K562 (cell line): ENCODE measurements at regions not wholly inside any gene's neighbourhood (a gene's known extent, or its start where the extent isn't known, plus 50 kb on each side); places are given as distances from the start of the nearest gene placed in this dataset.

ENCODE experiments used
- FOXP4 ChIP-seq: sonication (generic); formaldehyde crosslinking; IDR thresholded peaks from 2 replicates; pipeline ENCODE4 v1.8.0; 2022; ENCODE audit warnings: mild to moderate bottlenecking, missing genetic modification reagents, borderline replicate concordance
- HDAC1 ChIP-seq, 2 experiments: fragments of 450-650 bp; IDR thresholded peaks; 2 replicates each; pipeline ENCODE4 v1.6.1; 2016 to 2017; ENCODE audit warnings: inconsistent platforms in 1 of 2, mild to moderate bottlenecking in 1 of 2, moderate library complexity in 1 of 2
- HLTF ChIP-seq: fragments of 450-650 bp; IDR thresholded peaks from 2 replicates; pipeline ENCODE4 v1.6.1; 2016
- HNRNPUL1 ChIP-seq: fragments of 200-400 bp; formaldehyde crosslinking; IDR thresholded peaks from 2 replicates; pipeline ENCODE4 v1.6.1; 2017; ENCODE audit warnings: low read length
- JUN ChIP-seq, 2 experiments: sonication (generic) in 1 of 2; formaldehyde crosslinking in 1 of 2; IDR thresholded peaks; 2 replicates each; pipeline versions ENCODE4 v1.6.1 to v1.8.0; 2012 to 2022; ENCODE audit warnings: borderline replicate concordance in 2 of 2, mild to moderate bottlenecking in 2 of 2, improper control_type of control experiment in 1 of 2, low read depth in 1 of 2, low read length in 1 of 2, missing genetic modification reagents in 1 of 2
- KDM4B ChIP-seq, 2 experiments: fragments of 450-650 bp in 1 of 2; sonication (generic) in 1 of 2; IDR thresholded peaks; 2 replicates each; pipeline ENCODE4 v1.6.1; 2016 to 2017; ENCODE audit warnings: borderline replicate concordance in 2 of 2, antibody characterized with exemption in 1 of 2, low read depth in 1 of 2, mild to moderate bottlenecking in 1 of 2
- MAFF ChIP-seq: IDR thresholded peaks from 2 replicates; pipeline ENCODE4 v1.6.1; 2012; ENCODE audit warnings: low read length, improper control_type of control experiment
- MCM5 ChIP-seq: fragments of 450-650 bp; IDR thresholded peaks from 2 replicates; pipeline ENCODE4 v1.6.1; 2016; ENCODE audit warnings: low read depth
- PKNOX1 ChIP-seq: fragments of 450-650 bp; IDR thresholded peaks from 2 replicates; pipeline ENCODE4 v1.6.1; 2016
- POLR2H ChIP-seq: IDR thresholded peaks from 2 replicates; pipeline ENCODE4 v1.6.1; 2016; ENCODE audit warnings: missing genetic modification characterization, low read depth, mild to moderate bottlenecking, control low read depth, missing compliant biosample characterization, moderate library complexity
- RAD51 ChIP-seq: fragments of 450-650 bp; IDR thresholded peaks from 2 replicates; pipeline ENCODE4 v1.7.1; 2016; ENCODE audit warnings: low read depth, mild to moderate bottlenecking, borderline replicate concordance
- RBM39 ChIP-seq: fragments of 200-400 bp; formaldehyde crosslinking; optimal IDR thresholded peaks from 2 replicates; pipeline ENCODE3; 2018; ENCODE audit warnings: low read depth, low read length
- SMC3 ChIP-seq: conservative IDR thresholded peaks from 2 replicates; pipeline ENCODE4 v1.6.1; 2011; ENCODE audit warnings: low read depth, low read length, improper control_type of control experiment; ENCODE audit not compliant: insufficient read depth
- USF1 ChIP-seq: sonication (generic); formaldehyde crosslinking; IDR thresholded peaks from 2 replicates; pipeline ENCODE4 v1.9.0; 2022; ENCODE audit warnings: mild to moderate bottlenecking, missing genetic modification reagents
- ZFPM2 ChIP-seq: fragments of 250-450 bp; sonication (Bioruptor Pico); IDR thresholded peaks from 2 replicates; pipeline ENCODE4 v1.5.1; 2022; ENCODE audit warnings: mild to moderate bottlenecking
- ZFX ChIP-seq: sonication (generic); formaldehyde crosslinking; IDR thresholded peaks from 2 replicates; pipeline ENCODE4 v1.8.0; 2022; ENCODE audit warnings: mild to moderate bottlenecking, missing genetic modification reagents, moderate library complexity
- ZMIZ1 ChIP-seq, 2 experiments: fragments of 150-350 bp in 1 of 2; IDR thresholded peaks; 2 replicates each; pipeline ENCODE4 v1.6.1; 2012 to 2016; ENCODE audit warnings: low read depth in 2 of 2, low read length in 2 of 2, mild to moderate bottlenecking in 1 of 2, moderate library complexity in 1 of 2
- ZNF124 ChIP-seq: sonication (generic); formaldehyde crosslinking; IDR thresholded peaks from 2 replicates; pipeline ENCODE4 v1.8.1; 2022; ENCODE audit warnings: missing genetic modification reagents
- ZNF274 ChIP-seq: IDR thresholded peaks from 2 replicates; pipeline ENCODE4 v1.6.1; 2011; ENCODE audit warnings: low read depth, mild to moderate bottlenecking, low read length, moderate library complexity, borderline replicate concordance
- ZNF445 ChIP-seq: fragments of 250-450 bp; sonication (Bioruptor Pico); IDR thresholded peaks from 2 replicates; pipeline ENCODE4 v1.4.0; 2020; ENCODE audit warnings: low read depth, mild to moderate bottlenecking, moderate library complexity
- ZNF766 ChIP-seq: fragments of 200-800 bp; sonication (Bioruptor generic); conservative IDR thresholded peaks from 2 replicates; pipeline ENCODE4 v1.6.1; 2016; ENCODE audit warnings: missing genetic modification characterization, missing compliant biosample characterization
- ZNF79 ChIP-seq: fragments of 250-450 bp; sonication (Bioruptor Pico); IDR thresholded peaks from 2 replicates; pipeline ENCODE4 v1.4.0; 2020; ENCODE audit warnings: low read depth, mild to moderate bottlenecking, moderate library complexity

- TF ChIP-seq FOXP4 (CRISPR knock-in tag) (no peak), SMC3 (no peak), ZNF766 (no peak), USF1 (CRISPR knock-in tag) (no peak), KDM4B (IDR thresholded peaks at IDR 0.05; ENCODE audit: borderline replicate concordance in 2 of 2, low read depth in 1 of 2) (no peak), JUN (IDR thresholded peaks at IDR 0.05; ENCODE audit: borderline replicate concordance, low read depth, low read length) (no peak), JUN (CRISPR knock-in tag; IDR thresholded peaks at IDR 0.05; ENCODE audit: borderline replicate concordance) (no peak), ZNF274 (no peak), HDAC1 (IDR thresholded peaks at IDR 0.05) (peak in 1 of 2 experiments; percentile 46; a peak in 1 of 4 replicates), ZFX (CRISPR knock-in tag) (no peak), RBM39 (no peak), HLTF (0 out of 2 replicates have a peak, but pooled peaks have one; percentile 39), ZNF445 (no peak), ZNF79 (CRISPR knock-in tag) (no peak), ZMIZ1 (IDR thresholded peaks at IDR 0.05; ENCODE audit: low read depth in 2 of 2, low read length in 2 of 2) (no peak), ZFPM2 (CRISPR knock-in tag) (no peak), HNRNPUL1 (no peak), POLR2H (tag) (no peak), MAFF (no peak), MCM5 (no peak), RAD51 (no peak), PKNOX1 (no peak), ZNF124 (CRISPR knock-in tag) (no peak)
Measured at GRCh38 chr6:27617046-27617687, 144.3 kb upstream of the ZNF184 start (continued).
